ENCODE measurements at regions not wholly inside any gene's neighbourhood (a gene's known extent, or its start where the extent isn't known, plus 50 kb on each side); places are given as distances from the start of the nearest gene placed in this dataset.

DNA sequence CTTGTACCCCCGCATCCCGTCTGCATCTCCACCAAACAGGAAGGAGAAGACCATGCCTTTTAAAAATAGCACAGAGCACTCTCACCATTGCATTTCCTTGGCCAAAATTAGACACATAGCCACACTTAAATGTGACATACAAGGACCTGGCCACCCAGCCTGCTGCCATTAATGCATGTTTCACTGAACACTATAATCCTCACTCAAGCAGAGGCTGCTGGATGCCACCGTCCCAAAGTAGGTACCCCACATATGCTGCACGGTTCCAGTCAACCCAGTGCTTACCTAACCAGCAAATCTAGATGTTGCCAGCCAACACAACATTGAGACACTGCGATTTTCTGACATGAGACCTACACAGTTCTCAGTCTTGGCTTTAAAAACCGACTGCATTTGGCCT is 107.7 kb downstream of the ADSS2 start:
- ATAC-seq (no peak), DNase-seq (no peak)
- Mint-ChIP-seq H3K4me3 (no peak overlapping the region), H3K36me3 (no peaks in the 10 kb centered on the region), H3K27me3 (peaks cover 0 to 9% (median 0%) of the 10 kb centered on the region in 5 donors), H3K9me3 (peaks cover 0 to 3% (median 0%) of the 10 kb centered on the region in 9 donors), H3K4me1 (peaks cover 3 to 8% (median 7%) of the 10 kb centered on the region in 4 donors), H3K27ac (peak overlapping the region in 1 of 10 donors; percentile 28)
- POLR2A ChIA-PET: interaction anchor here (0.7 kb wide), 1 partner anchor 55 kb away, joined by 5 read pairs; no protein-coding TSS in a partner anchor

DNA sequence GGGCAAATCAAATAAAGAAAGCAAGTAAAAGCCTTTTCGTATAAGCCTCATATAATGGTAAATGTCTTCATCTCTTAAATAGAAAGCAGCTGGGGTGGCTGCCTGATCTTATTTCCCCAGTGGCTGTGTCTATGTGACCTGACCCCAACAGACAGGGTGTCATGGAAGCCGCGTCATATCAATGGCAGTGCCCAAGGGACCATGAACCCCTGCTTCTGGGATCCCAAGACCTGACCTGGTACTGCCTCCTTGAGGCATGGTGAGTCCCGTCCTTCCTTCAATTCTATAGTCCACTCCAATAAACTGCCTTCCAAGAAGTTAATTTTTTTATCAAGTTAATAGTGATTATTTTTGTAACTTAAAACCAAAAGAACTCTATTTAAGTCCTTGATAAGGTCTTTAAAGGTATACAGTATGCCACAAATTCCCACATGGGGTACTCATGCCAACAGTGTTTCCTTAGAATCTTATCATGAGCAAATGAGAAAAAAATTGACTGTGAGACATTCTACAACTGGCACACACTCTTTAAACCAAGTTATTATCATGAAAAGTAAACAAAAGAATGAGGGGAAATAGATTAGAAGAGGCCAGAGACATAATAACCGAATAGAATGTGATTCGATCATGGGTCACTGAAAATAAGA is 104.6 kb downstream of the ADSS2 start:
- POLR2A ChIA-PET: no interaction called here
- DNase-seq (no peak), ATAC-seq (no peak)
- H3K36me3 Mint-ChIP-seq: no peaks in the 10 kb centered on the region
- H3K27ac Mint-ChIP-seq: no peak overlapping the region
- peaks cover 0 to 12% (median 2%) of the 10 kb centered on the region in 4 donors for H3K4me1 Mint-ChIP-seq
- H3K4me3 Mint-ChIP-seq: no peak overlapping the region
- H3K27me3 Mint-ChIP-seq: peaks cover 0 to 9% (median 4%) of the 10 kb centered on the region in 5 donors
- H3K9me3 Mint-ChIP-seq: peaks cover 0 to 3% (median 0%) of the 10 kb centered on the region in 9 donors

DNA sequence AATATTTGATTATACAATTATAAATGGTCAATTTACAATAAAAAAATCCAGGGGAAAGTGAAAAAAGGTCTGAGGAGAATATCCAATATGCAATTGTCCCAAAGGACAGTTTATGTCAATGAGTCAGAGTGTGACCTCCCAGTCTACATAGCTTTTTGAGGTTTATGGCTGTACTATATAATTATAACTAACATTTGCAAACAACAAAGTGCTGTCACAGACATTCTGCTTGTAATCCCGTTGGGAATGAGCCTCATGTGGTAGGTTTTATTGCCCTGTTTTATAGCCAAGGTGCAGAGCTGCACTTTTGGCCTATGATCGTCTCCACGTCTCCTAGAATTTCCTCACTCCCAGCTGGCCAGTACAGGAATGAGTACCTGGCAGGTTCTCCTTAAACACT is 103.8 kb downstream of the ADSS2 start:
- H3K4me3 Mint-ChIP-seq: no peak overlapping the region
- no peak overlapping the region for H3K27ac Mint-ChIP-seq
- peaks cover 0 to 3% (median 0%) of the 10 kb centered on the region in 9 donors for H3K9me3 Mint-ChIP-seq
- peaks cover 0 to 8% (median 4%) of the 10 kb centered on the region in 5 donors for H3K27me3 Mint-ChIP-seq
- DNase-seq (no peak), ATAC-seq (no peak)
- H3K4me1 Mint-ChIP-seq: peaks cover 0 to 17% (median 2%) of the 10 kb centered on the region in 4 donors
- H3K36me3 Mint-ChIP-seq: no peaks in the 10 kb centered on the region
- POLR2A ChIA-PET: no interaction called here

DNA sequence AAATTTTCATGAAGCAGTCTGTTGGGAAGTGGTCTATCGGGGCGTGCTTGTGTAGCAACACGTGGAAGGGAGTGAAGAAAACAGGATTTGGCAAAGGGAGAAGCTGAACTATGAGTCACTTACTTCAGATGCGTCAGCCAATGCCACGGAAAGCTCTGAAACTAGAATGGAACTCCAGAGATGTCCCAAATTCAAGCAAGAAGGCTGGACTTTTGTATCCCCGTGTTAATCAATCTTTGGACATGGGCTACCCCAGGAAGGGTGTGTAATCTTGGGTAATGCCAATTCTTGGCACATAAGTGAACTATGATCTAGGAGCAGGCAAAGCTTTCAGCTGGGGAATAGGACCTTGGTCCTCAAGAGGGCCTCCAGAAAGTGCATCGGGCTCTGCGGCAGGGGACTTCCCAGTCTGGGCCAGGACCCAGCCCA is 102.6 kb downstream of the ADSS2 start:
- Mint-ChIP-seq H3K4me1 (peaks cover 0 to 21% (median 2%) of the 10 kb centered on the region in 4 donors), H3K9me3 (peaks cover 0 to 3% (median 0%) of the 10 kb centered on the region in 9 donors), H3K36me3 (no peaks in the 10 kb centered on the region), H3K27ac (no peak overlapping the region), H3K27me3 (peaks cover 0 to 8% (median 4%) of the 10 kb centered on the region in 5 donors), H3K4me3 (no peak overlapping the region)
- DNase-seq (no peak), ATAC-seq (no peak)
- POLR2A ChIA-PET: no interaction called here

DNA sequence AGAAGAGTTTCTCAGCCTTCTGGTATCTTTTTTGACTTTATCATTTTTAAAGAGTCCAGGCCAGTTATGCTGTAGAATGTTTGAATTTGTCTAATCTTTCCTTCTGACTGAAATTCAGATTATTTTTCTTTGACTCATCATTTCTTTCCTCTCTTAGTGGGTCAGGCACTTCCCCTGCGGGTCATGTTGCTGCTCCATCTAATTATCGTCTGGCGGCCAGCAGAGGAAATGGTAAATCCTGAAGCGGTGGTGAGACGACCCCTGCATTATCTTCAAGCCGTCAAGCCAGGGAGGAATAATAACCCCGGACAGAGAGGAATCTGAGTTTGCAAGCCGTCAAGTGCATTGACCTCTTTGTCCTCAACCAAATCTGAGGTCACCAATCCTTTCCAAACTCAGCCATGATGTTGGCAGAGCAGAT is 102.1 kb downstream of the ADSS2 start:
- Mint-ChIP-seq H3K4me3 (no peak overlapping the region), H3K27me3 (peaks cover 0 to 8% (median 4%) of the 10 kb centered on the region in 5 donors), H3K9me3 (peaks cover 0 to 3% (median 0%) of the 10 kb centered on the region in 9 donors), H3K27ac (no peak overlapping the region), H3K36me3 (no peaks in the 10 kb centered on the region), H3K4me1 (peaks cover 0 to 21% (median 2%) of the 10 kb centered on the region in 4 donors)
- ATAC-seq: no peak
- no peak for DNase-seq
- POLR2A ChIA-PET: no interaction called here

DNA sequence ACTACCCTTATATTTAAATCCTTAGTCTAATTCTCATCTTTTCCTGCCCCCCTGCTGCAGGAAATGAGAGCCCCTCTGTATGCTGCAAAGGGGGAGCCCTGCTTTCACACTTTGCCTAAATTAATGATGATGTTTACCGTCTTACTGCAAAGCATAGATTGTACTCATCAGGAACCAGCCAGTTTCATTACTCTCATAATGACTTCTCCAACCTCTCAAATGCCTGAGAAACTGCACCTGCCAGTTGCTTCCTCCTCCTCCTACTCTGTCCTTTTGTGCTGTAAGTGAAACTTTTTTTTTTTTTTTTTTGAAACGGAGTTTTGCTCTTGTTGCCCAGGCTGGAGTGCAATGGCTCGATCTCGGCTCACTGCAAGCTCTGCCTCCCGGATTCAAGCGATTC is 101.7 kb downstream of the ADSS2 start:
- Mint-ChIP-seq H3K27me3 (peaks cover 0 to 8% (median 4%) of the 10 kb centered on the region in 5 donors), H3K36me3 (no peaks in the 10 kb centered on the region), H3K4me3 (no peak overlapping the region), H3K9me3 (peaks cover 0 to 3% (median 0%) of the 10 kb centered on the region in 9 donors), H3K27ac (no peak overlapping the region), H3K4me1 (peaks cover 0 to 24% (median 2%) of the 10 kb centered on the region in 4 donors)
- ATAC-seq: no peak
- POLR2A ChIA-PET: no interaction called here
- DNase-seq: no peak

DNA sequence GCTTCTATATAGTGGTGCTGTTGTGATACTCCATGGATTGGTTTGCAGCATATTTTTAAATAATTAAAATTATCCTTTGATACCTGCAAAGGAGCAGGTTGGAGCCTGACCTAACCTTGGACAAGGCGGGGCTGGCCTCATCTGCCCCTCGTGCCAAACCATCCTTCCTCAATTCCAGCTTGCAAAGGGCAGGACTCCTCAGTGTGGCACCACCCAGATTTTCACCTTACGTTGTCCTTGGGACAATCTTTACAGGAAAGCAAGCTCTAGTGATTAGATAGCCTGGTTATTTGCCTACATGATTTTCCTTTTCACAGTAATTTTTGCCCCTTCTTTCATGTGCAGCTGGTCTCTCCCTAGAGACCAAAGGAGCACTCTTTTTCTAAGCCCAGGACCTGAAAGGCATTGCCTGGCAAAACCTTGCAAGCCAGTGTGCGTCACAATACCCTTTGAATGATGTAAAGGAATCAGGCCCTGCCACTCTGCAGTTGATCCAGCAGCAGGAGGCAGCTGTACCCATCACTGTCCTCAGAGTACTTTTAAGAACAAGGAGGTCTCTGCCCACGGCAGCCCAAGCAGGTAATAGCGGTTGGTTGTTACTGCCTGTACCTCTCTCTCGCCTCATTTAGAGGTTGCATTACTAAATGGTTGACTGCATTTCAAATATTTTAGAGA is 99.4 kb downstream of the ADSS2 start:
- no peak overlapping the region for H3K27ac Mint-ChIP-seq
- POLR2A ChIA-PET: no interaction called here
- H3K36me3 Mint-ChIP-seq: no peaks in the 10 kb centered on the region
- peaks cover 0 to 24% (median 0%) of the 10 kb centered on the region in 4 donors for H3K4me1 Mint-ChIP-seq
- DNase-seq (no peak), ATAC-seq (no peak)
- peaks cover 0 to 7% (median 2%) of the 10 kb centered on the region in 5 donors for H3K27me3 Mint-ChIP-seq
- H3K9me3 Mint-ChIP-seq: peaks cover 0 to 4% (median 0%) of the 10 kb centered on the region in 9 donors
- no peak overlapping the region for H3K4me3 Mint-ChIP-seq

DNA sequence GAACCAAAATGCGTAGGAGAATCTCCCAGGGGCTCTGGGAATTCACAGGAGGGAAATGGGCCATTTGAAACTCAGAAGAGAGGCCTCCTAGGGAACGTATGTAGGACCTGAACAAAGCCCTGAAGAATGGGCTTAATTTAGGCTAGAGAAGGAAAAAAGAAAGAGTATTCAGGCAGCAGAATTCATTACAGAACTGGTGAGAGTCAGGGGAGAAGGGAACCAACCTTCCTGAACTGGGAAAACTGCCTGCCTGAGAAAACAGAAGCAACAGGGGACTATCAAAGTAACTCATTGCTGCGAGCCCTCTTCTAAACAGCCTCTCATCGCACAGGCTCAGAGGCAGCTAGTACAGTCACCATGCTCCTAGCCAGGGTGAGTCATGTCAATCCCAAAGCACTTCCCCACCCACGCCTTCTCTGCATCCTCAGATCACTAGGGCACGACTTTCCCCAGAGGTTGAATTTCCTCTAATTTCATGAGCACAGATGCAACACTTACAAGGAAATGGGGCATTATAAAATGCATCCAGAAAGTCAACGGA is 98.1 kb downstream of the ADSS2 start:
- ATAC-seq: no peak
- Mint-ChIP-seq H3K36me3 (no peaks in the 10 kb centered on the region), H3K27ac (no peak overlapping the region), H3K9me3 (peaks cover 0 to 3% (median 0%) of the 10 kb centered on the region in 9 donors), H3K4me1 (peaks cover 0 to 24% (median 0%) of the 10 kb centered on the region in 4 donors), H3K4me3 (no peak overlapping the region), H3K27me3 (peaks cover 0 to 7% (median 2%) of the 10 kb centered on the region in 5 donors)
- DNase-seq: no peak
- POLR2A ChIA-PET: no interaction called here

DNA sequence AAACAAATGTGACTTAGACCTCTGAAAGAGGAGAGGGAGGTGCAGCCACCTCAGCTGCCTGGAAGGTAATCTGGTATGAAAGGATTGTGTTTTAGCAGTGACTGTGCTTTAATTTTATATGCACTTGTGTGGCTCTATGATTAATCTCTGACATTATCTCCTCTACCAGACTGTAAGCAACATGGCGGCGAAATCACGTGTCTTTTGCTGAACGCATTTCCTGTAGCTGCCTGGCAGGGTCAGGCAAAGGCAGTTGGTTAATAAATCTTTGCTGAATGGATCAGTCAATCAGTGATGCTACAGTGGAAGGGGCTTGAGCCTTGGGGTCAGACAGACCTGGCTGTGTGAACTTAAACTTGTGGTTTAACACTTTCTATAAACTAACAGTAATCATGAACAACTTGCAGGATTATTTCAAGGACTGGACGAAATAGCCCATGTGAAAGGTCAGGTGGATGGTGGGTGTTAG is 96.9 kb downstream of the ADSS2 start:
- POLR2A ChIA-PET: no interaction called here
- DNase-seq (no peak), ATAC-seq (no peak)
- Mint-ChIP-seq H3K4me1 (peaks cover 0 to 19% (median 0%) of the 10 kb centered on the region in 4 donors), H3K9me3 (peaks cover 0 to 3% (median 0%) of the 10 kb centered on the region in 9 donors), H3K27me3 (peaks cover 0 to 7% (median 2%) of the 10 kb centered on the region in 5 donors), H3K36me3 (no peaks in the 10 kb centered on the region), H3K27ac (no peak overlapping the region), H3K4me3 (no peak overlapping the region)

DNA sequence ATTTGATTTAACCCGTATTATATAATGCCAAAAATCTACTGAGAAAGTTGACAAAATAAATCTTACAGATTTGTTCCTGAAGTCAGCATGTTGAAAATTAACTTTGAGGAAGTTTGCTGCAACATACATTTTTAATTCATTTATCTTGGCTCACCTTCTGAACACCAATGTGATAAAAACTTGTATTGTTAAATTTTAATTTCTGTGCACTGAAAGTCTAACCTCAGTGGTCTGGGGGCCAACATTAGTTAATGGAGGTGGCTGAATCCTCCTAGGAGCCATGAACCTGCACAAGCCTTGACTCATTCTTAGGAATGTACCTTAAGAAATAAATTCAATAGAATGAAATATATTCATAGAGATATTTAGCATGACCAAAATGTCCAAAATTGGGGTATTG is 95.3 kb downstream of the ADSS2 start:
- no peak for ATAC-seq
- POLR2A ChIA-PET: interaction anchor here (0.6 kb wide), 1 partner anchor 115 kb away, joined by 3 read pairs; no protein-coding TSS in a partner anchor

More for the DNA sequence above, 95.3 kb downstream of the ADSS2 start:
- H3K9me3 Mint-ChIP-seq: peaks cover 0 to 3% (median 0%) of the 10 kb centered on the region in 9 donors
- H3K4me3 Mint-ChIP-seq: no peak overlapping the region
- no peak for DNase-seq
- no peaks in the 10 kb centered on the region for H3K36me3 Mint-ChIP-seq
- peaks cover 0 to 12% (median 0%) of the 10 kb centered on the region in 4 donors for H3K4me1 Mint-ChIP-seq
- peaks cover 0 to 2% (median 0%) of the 10 kb centered on the region in 5 donors for H3K27me3 Mint-ChIP-seq
- H3K27ac Mint-ChIP-seq: no peak overlapping the region
